ENCODE measurements at regions not wholly inside any gene's neighbourhood (a gene's known extent, or its start where the extent isn't known, plus 50 kb on each side); places are given as distances from the start of the nearest gene placed in this dataset.

DNA sequence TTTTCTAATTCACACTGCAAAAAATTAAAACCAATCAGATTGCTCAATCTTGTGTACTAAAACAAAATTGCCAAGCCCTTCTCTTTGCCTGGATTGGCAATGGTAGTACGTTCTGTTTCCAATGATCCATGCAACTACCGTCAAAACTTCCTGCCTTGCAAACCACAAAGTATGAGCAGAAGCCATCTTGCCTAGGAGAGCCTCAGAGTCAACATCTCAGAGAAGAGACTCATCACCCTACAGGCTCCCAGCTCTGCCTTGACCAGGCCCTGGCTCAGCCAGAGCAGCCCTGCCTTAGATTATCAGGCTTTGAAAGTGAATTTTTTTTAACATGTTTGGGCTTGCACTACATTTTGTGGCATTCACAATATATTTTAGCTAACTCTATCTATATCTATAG, 574.1 kb downstream of the SATB2 start:
- TF ChIP-seq CTCF (IDR thresholded peaks at IDR 0.05; ENCODE audit: low read depth, low read length, missing input control): no peak
- no peak for TF ChIP-seq ZBTB33 (IDR thresholded peaks at IDR 0.05)

All from liver (tissue), 2 donors.